H54 (cell line): ENCODE measurements at regions not wholly inside any gene's neighbourhood (a gene's known extent, or its start where the extent isn't known, plus 50 kb on each side); places are given as distances from the start of the nearest gene placed in this dataset.

ENCODE experiments used
- DNase-seq: peaks from one replicate; pipeline ENCODE4 v3.0.0; 2011; ENCODE audit warnings: low spot score, mixed read lengths; ENCODE audit not compliant: insufficient read length
- FAIRE-seq: peaks from 3 replicates; lab custom pipeline; 2011; peaks lifted over from hg19 to GRCh38; lab: Jason Lieb, UNC
- POLR2A ChIP-seq: IDR thresholded peaks from 2 replicates; pipeline ENCODE4 v1.6.1; 2011; ENCODE audit warnings: low read depth, mild to moderate bottlenecking, low read length

DNA sequence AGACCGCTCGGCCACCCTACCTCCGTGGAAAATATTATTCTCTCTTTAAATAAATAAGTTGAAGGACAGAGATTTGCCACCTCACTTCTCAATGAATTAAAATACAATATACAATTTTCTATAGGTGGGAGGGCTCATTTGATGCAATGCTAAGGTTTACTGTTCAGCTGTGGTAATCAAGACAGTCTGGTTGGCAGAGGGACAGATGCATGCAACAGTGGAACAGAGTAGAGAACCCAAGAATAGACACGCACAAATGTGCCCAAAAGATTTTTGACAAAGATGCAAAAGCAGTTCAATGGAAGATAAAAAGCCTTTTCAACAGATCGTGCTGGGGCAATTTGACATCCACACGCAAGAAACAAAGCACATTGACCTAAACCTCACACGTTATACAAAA lies 145.2 kb downstream of the CEBPB start:
- no peak for DNase-seq
- FAIRE-seq = no peak
- TF ChIP-seq POLR2A = no peak

DNA sequence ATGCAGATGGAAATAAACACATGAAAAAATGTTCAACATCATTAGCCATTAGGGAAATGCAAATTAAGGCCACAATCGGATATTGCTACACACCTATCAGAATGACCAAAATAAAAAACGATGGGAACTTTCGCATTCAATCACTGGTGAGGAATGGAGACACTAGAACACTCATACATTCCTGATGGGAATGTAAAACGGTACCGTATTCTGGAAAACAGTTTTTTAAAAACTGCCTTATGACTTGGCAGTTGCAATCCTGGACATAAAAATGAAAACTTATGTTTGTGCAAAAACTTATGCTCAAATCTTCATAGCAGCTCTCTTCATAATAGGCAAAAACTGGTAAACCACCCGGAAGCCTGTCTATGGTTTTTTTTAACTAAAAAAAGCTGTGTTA lies 146.0 kb downstream of the CEBPB start:
- no peak for TF ChIP-seq POLR2A
- FAIRE-seq (no peak), DNase-seq (no peak)

DNA sequence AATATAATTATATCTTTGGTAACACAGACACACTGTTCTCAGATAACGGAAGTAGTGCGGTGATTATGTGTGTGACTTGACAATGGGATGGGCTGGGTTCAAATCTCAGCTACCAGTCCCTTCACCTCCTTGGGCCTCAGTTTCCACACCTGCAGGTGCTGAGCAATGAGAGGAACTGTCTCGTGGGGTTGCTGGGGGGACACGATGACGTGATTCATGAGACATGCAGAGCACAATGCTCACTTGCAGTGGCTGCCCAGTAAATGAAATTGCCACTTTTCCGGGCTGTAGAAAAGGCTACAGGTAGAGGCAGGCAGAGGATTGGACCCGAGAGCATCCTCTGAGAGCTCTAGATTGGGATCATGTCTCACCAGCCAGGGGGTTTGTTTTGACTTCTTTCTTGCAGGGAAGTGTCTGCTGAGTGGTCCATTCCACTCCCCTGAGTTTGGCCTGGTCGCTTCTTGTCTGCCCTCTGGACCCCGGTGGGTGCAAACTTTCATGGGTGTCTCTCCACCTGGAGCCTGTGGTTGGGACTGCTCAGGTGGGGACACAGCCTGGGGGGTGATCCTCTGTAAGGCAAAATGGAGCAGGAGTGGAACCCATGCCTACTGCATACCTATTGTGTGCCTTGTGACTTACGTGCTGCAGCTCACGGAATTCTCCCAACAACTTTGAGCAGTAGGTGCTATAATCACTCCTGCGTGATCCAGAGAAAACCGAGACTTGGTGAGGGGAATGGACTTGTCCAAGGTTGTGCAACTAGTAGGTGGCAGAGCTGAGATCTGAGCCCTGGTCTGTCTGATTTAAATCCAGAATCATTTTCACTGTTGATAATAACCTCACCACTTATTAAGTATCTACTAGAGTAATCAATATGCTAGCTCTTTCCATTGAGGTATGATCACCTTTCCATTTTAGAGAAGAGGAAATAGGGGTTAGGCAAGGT lies 147.2 kb downstream of the CEBPB start:
- no peak for DNase-seq
- no peak for TF ChIP-seq POLR2A
- FAIRE-seq = no peak

DNA sequence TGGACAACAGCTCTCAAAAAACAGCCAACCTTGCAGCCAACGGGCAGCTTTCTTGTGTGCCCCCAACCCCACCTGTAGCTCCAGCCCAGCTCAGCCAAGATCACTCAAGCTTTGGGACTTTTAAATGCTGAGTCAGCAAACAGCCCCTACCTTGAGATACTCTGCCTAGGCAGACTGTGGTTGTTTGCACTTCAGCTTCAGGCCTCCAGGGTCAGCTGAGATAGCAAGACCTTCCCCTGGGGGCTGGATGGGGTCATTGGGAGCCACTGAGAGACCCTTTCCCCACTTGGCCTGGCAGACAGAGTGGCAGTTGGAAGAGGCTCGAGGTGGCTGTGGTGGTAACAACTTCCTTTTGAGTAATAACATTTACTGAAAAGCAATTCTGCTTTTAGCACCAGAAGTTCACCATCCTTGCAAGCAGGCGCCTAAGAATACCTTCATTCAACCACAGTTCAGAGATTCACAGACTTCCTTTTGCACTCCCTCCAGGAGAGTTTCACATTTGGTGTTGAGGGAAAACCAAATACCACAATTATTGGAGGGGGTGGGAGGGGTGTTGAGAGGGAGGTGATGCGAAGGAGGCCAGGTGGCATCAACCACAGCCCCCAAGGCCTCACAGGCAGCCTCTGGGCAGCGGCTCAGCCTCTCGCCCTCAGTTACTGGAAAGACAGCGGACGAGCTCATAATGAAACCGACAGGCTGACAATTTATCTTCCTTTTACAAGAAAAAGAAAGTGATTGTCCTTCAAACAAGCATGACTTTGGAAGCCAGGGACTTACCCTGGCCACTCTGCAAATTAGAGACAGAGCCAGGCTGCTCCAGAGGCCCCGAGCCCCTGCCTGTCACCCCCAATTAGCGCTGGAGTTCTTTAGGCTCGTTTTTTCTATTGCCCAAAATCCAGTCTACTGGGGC lies 148.1 kb downstream of the CEBPB start:
- DNase-seq (no peak), FAIRE-seq (no peak)
- TF ChIP-seq POLR2A = no peak

DNA sequence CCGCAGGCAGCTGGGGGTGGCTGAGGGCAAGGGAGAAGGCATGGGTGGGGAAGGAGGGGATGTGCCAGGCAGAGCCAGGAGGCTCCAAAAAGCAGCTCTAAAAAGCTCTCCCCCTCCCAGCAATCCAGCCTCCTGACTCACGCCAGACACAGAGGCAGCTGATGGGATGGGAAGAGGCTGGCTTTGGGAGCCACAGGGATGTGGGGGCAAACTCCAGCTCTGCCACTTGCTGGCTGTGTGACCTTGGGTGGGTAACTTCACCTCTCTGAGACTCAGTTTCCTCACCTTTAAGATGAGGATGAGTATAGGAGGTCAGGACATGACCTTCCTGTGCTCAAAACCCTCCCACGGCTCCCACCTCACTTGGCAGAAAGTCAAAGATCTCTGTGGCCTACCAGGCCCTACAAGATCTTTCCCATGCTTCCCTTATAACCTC lies 148.9 kb downstream of the CEBPB start:
- TF ChIP-seq POLR2A = no peak
- FAIRE-seq = no peak
- peak; percentile 70 for DNase-seq

DNA sequence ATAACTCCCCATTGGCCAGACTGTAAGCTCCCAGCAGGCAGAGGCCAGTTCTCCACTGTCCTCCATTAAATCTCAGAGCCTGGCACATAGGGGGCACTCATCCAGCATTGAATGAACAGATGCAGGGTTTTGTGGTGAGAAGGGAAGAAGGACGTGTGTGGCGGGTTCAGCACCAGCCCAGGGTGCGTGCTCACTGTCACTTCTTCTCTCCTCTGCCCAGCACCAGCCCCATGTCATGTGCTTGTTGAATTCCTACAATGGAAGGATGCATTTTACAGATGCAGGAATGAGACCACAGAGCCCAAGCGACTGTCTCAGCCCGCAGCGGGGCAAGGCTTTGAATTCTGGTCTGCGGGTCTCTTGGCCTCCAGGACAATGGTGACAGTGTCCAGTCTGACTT lies 149.9 kb downstream of the CEBPB start:
- DNase-seq = no peak
- FAIRE-seq = no peak

DNA sequence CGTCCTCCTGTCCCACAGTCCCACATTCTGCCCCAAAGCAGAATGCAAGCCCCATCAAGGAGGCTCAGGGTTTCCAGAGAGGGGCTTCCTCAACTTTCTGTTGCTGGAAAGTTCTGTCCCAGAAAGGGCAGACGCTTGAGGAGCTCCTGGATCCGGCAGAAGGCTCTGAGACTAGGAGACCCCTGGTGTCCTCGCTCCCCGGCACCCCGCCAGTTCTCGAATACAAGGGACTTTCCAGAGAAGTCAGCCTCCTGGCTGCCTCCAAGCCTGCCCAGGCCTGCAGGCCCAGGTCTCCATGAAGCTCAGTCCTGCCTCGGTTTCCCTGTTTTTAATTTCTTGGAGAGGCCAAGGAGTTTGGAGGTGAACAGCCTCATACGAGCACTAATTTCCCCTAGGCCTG lies 150.4 kb downstream of the CEBPB start:
- no peak for TF ChIP-seq POLR2A
- no peak for FAIRE-seq
- DNase-seq = no peak

More for the DNA sequence above, 149.9 kb downstream of the CEBPB start:
- TF ChIP-seq POLR2A = no peak

DNA sequence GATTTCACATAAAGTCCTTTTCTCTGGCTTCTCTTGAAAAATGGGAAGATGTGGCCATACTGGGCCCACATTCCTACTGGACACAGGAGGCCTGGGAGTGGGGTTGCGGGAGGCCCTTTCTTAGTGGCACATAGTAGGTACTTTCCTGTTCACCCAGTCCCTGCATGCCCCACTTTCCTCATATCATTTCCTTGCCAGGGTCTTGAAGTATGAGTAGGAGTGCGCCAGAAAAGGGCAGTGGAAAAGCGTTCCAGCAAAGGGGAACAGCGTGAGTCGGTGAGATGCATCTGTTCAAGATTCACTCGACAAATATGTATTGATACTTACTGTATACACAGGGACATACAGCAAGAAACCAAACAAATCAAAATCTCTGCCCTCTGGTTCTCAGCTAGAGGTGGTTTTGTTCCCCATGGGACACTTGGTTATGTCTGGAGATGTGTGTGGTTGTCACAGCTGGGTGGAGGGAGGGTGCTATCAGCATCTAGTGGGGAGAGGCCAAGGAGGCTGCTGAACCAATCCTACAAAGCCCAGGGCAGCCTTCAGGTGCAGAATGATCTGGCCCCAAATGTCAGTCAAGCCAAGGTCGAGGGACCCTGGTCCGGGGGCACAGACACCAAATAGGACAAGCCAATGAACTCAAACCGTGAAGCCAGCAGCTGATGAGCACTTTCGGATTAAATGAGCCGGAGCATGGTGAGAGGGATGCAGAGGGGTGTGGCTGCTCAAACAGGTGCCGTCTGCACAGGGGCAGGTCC lies 151.4 kb downstream of the CEBPB start:
- no peak for FAIRE-seq
- no peak for DNase-seq
- TF ChIP-seq POLR2A = no peak

DNA sequence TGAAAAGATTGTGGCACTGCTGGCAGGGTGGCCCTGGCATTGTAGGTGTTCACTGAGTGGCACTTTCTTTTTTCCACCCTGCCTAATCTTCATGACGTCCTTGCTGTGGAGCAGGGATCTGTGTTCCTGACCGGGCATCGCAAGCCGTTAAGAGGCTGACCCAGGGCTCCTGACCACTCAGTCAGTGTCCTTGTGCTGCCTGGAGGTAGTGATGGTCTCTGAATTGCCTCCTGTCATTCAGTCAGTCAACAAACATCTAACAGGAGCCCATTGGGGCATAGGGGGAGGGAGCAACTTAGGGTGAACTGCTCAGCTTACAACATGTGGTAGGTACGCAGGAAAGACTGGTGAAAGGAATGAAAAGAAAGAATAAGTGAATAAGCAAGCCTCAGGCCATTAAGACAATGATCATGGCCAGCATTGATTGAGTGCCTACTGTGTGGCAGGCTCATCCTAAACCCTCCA lies 152.0 kb downstream of the CEBPB start:
- FAIRE-seq (no peak), DNase-seq (no peak)
- no peak for TF ChIP-seq POLR2A

DNA sequence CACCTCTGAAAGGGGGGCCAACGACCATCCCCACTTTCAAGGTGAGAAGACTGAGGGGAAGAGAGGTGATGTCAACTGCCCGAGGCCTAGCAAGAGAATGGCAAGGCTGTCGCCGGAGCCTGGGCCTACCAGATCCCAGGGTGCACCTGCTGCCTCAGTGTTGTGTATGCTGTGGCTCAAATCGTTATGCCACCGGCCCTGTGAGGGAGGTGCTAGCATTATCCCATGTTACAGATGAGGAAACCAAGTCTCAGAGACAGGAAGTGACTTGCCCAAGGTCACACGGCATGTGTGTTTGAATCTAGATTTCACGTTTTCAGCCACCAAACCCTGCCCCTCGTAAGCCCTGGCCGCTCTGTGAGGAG lies 152.5 kb downstream of the CEBPB start:
- no peak for TF ChIP-seq POLR2A
- DNase-seq = no peak
- no peak for FAIRE-seq

DNA sequence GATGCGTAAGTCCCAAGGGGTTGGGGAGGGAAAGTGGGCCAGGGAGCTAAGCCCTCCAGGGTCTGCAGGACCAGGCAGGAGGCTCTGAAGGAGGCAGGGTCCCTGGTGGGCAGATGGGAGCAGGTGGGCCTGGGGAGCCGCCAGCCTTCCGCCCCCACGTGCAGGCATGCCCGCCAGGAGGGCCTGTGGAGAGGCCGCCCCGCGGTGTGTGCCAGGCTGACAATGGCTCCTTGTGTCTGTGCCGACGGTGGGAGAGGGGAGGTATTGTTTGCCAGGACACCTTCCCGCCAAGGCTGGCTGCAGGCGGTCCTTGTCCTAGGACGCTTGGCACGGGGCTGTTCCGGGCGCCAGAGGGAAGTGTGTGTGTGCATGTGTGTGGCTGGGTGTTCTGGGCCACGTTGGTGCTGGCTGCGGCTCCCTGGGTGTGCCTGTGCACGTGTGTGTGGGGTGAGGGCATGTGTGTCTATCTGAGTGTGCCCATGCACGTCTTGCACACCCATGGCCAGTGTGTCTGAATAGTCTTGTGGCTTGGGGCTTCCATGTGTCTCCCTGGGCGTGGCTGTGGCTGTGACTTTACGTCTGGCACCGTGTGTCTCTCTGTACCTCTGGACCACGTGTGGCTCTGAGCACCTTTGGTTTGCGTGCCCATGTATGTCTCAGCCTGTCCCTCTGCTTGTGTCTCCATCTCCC lies 153.0 kb downstream of the CEBPB start:
- FAIRE-seq (no peak), DNase-seq (no peak)
- no peak for TF ChIP-seq POLR2A

DNA sequence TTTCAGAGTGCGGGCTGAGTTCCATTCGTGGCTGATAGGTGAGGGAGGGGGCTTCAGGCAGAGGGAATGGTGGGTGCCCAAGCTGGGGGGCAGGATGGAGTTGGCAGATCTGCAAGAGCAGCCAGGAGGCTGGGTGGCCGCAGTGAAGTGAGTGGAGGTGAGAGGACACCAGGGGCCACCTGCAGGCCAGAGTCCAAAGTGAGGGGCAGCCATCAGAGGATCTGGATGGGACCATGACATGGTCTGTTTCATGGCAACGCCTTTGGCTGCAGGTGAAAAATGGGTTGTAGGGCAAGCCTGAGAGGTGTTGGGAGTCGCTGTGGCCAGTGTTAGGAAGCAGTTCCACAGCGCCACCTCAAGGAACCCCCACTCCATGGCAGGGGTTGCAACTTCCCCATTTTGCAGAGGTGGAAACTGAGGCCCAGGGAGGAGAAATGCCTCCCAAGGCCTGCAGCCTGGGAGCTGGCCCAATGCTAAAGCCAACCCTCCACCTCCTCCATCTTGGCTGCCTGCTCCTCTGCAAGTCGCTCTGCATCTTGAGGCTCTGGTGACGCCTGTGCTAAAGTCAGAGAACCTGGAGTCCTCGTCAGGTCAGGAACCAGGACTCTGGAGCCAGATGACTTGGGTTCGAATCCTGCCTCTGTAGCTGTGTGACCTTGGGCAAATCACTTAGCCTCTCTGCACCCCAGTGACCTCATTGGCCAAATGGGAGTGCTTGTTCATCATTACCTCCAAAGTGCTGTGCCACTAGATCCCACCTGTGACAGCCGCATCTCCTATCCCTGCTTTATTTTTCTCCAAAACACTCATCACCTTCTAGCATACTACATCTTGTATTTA lies 153.8 kb downstream of the CEBPB start:
- FAIRE-seq = no peak
- no peak for DNase-seq
- TF ChIP-seq POLR2A = no peak
